Skeletal muscle satellite cell (primary cell): ENCODE measurements at regions not wholly inside any gene's neighbourhood (a gene's known extent, or its start where the extent isn't known, plus 50 kb on each side); places are given as distances from the start of the nearest gene placed in this dataset.

Source experiments
- H3K27me3 ChIP-seq: 2 replicates; pipeline ENCODE4 v1.7.0; 2013; ENCODE audit warnings: low read length; ENCODE audit not compliant: control insufficient read depth, insufficient read depth
- H3K36me3 ChIP-seq: 2 replicates; pipeline ENCODE4 v1.7.0; 2013; ENCODE audit warnings: mild to moderate bottlenecking, control low read depth, low read length; ENCODE audit not compliant: insufficient read depth
- H3K4me1 ChIP-seq: 2 replicates; pipeline ENCODE4 v1.7.0; 2013; ENCODE audit warnings: low read length; ENCODE audit not compliant: control insufficient read depth, insufficient read depth
- H3K4me2 ChIP-seq: 2 replicates; pipeline ENCODE4 v1.7.0; 2013; ENCODE audit warnings: mild to moderate bottlenecking, low read length
- H3K4me3 ChIP-seq: 2 replicates; pipeline ENCODE4 v1.7.0; 2013; ENCODE audit warnings: low read length
- H3K9ac ChIP-seq: 2 replicates; pipeline ENCODE4 v1.7.0; 2013; ENCODE audit warnings: mild to moderate bottlenecking, low read depth, low read length, moderate library complexity
- H3K9me3 ChIP-seq: replicated peaks from 2 replicates; pipeline ENCODE4 v1.7.0; 2013; ENCODE audit warnings: mild to moderate bottlenecking, control low read depth, low read length

DNA sequence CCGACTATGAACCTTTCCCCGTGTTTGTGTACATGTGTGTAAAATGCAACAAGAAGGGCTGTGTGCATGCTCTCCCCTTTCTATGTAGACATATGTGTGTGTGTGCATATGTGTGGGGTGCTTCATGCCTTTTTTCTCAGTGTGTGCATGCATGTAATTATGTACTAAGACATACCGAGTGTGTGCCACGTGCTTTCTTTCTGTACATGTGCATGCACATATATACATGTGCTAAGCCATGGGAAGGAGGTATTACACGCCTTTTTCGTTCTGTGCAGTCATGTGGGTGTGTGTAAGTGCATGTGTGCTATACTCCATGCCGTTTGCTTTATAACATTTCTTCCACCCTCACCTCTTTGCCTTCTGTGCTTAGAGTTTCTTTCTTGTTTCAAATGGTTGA is 544.3 kb downstream of the TNS3 start:
- no peak overlapping the region for H3K4me3 ChIP-seq

DNA sequence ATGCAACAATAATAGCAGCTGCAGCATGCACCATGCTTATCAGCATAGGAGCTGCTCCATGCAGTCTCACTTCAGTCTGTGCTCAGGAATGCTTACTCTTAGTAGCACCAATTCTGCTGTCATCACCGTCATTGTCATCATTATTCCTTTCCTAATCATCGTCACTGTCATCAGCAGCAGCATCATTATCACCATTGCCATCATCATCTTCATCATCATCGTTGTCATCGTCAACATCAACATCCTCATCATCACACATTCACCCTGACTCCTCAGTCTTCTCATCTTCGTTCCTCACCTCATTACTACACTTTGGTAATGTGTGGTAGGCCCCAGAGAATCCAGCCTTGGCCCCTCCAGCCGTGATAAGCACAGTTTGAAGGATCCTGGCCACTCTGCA is 545.0 kb downstream of the TNS3 start:
- no peak overlapping the region for H3K4me3 ChIP-seq
- no peak overlapping the region for H3K9ac ChIP-seq
- peaks cover 33% of the 10 kb centered on the region for H3K4me1 ChIP-seq
- H3K36me3 ChIP-seq: no peaks in the 10 kb centered on the region
- H3K4me2 ChIP-seq: no peak overlapping the region
- H3K27me3 ChIP-seq: no peaks in the 10 kb centered on the region
- H3K9me3 ChIP-seq: no peaks in the 10 kb centered on the region

More for the DNA sequence above, 544.3 kb downstream of the TNS3 start:
- peaks cover 28% of the 10 kb centered on the region for H3K4me1 ChIP-seq
- no peaks in the 10 kb centered on the region for H3K27me3 ChIP-seq
- no peaks in the 10 kb centered on the region for H3K36me3 ChIP-seq
- H3K4me2 ChIP-seq: no peak overlapping the region
- H3K9me3 ChIP-seq: no peaks in the 10 kb centered on the region
- no peak overlapping the region for H3K9ac ChIP-seq

DNA sequence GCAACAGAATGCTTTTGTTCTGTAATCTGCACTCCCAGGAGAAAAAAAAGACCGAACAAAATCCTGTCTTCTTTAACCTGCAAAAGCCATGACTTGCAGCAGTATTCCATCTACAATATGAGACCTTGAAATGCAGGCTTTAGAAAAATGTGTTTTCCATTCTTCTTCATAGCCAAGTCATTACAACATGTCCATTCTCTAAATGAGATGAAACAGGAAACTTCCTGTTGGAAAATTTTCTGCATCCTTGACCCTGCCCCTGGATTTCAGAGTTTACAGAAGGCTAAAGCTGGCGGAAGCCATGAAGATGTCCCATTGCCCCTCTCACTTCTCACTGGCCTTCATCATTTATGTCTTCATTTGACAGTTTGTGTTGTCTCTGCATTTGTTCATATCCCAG is 546.4 kb downstream of the TNS3 start:
- no peak overlapping the region for H3K4me3 ChIP-seq
- H3K9me3 ChIP-seq: no peaks in the 10 kb centered on the region
- no peaks in the 10 kb centered on the region for H3K27me3 ChIP-seq
- no peak overlapping the region for H3K4me2 ChIP-seq
- H3K4me1 ChIP-seq: peaks cover 30% of the 10 kb centered on the region
- no peak overlapping the region for H3K9ac ChIP-seq
- H3K36me3 ChIP-seq: no peaks in the 10 kb centered on the region

DNA sequence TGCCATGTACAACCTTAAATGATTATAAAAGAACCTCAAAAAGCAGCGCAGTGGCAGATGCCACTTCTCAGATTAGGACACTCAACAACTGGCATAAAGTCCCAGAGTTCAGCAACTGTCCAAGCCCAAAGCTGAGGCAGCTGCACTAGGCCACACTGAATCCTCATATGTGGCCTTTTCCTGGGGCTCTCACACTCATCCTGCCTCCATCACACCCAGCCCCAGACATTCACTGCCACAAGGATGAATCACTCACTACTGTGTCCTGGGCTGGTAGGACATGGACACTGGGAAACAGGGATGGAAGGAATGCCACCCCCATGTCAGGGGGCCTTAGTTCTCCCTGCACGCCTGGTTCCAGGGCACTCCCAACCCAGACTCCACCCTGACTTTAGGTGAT is 547.7 kb downstream of the TNS3 start:
- H3K9ac ChIP-seq: no peak overlapping the region
- H3K4me2 ChIP-seq: no peak overlapping the region
- H3K27me3 ChIP-seq: no peaks in the 10 kb centered on the region
- H3K9me3 ChIP-seq: no peaks in the 10 kb centered on the region
- peaks cover 19% of the 10 kb centered on the region for H3K4me1 ChIP-seq
- no peaks in the 10 kb centered on the region for H3K36me3 ChIP-seq
- no peak overlapping the region for H3K4me3 ChIP-seq

DNA sequence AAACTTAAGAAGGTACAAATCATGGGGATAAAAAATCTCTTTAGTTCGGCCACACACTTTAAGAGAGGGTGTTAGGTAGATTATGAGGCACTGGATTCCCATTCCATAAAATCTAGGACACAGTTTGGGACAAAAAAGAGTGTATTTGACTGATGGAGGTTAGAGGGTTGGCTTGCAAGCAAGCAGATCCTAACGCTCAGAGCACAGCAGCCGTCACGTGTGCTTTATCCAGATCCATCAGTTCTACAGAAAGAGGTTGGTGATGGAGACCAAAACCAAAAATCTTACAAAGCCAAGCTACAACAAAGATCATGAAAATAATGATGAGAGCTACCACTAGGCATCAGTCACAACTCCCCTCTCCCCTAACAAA is 549.4 kb downstream of the TNS3 start:
- Histone ChIP-seq H3K4me1 (peaks cover 15% of the 10 kb centered on the region), H3K4me3 (no peak overlapping the region), H3K4me2 (peak overlapping the region; percentile 17), H3K9me3 (no peaks in the 10 kb centered on the region), H3K27me3 (peaks cover 2% of the 10 kb centered on the region), H3K36me3 (no peaks in the 10 kb centered on the region), H3K9ac (no peak overlapping the region)

DNA sequence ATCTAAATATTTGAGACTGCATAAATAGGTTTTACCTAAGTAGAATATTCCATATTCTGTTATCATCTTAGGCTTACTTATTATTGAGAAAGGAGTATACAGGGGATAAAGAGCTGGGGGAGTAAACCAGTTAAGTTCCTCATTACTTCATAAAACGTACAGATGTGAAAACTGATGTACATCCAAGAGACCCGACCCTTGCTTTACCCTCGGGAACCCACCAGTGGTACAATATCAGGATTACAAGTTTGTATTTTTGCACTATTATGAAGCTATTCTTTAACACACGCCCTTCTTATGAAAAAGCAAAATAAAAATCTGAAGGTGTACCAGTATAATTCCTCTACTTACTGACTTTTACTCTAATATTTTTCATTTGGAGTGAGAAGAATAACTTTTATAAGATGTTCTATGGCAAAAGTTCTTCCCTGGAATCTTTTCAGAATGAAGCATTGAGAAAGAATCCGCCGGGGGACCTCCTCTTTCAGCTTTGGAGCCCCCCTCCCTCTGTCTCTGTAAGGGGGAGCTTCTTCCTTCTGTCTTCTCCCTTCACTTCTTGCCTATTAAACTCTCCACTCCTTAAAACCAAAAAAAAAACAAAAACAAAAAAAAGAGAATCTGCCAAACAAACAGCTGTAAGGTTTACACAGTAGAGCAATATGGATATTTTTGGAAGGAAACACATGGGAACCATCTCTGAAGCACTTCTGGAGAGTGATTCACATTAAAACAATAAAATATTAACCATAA is 550.0 kb downstream of the TNS3 start:
- Histone ChIP-seq H3K9me3 (no peaks in the 10 kb centered on the region), H3K27me3 (peaks cover 3% of the 10 kb centered on the region), H3K4me1 (peaks cover 15% of the 10 kb centered on the region), H3K9ac (no peak overlapping the region), H3K36me3 (no peaks in the 10 kb centered on the region), H3K4me2 (peak overlapping the region; percentile 17), H3K4me3 (no peak overlapping the region)

DNA sequence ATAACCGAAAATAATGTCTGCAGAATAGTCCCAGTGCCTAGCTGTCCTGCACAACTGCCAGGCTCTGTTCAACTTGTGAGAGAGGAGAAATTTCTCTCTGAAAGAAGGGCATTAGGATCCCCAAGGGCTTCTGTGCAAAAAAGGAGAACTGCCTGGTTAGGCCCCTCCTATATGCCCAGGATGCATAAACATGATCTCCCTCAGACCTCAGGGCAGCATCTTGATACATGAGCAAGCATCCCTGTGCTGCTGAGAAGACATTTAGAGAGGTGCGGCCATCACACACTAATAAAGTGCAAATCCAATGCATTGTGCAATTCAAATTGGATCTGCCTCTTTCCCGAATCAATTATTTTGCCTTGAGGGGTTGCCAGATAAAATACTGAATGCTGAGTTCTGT is 553.6 kb downstream of the TNS3 start:
- peaks cover 10% of the 10 kb centered on the region for H3K4me1 ChIP-seq
- H3K9ac ChIP-seq: no peak overlapping the region
- H3K4me3 ChIP-seq: no peak overlapping the region
- peaks cover 3% of the 10 kb centered on the region for H3K27me3 ChIP-seq
- no peaks in the 10 kb centered on the region for H3K9me3 ChIP-seq
- H3K4me2 ChIP-seq: no peak overlapping the region
- H3K36me3 ChIP-seq: no peaks in the 10 kb centered on the region

DNA sequence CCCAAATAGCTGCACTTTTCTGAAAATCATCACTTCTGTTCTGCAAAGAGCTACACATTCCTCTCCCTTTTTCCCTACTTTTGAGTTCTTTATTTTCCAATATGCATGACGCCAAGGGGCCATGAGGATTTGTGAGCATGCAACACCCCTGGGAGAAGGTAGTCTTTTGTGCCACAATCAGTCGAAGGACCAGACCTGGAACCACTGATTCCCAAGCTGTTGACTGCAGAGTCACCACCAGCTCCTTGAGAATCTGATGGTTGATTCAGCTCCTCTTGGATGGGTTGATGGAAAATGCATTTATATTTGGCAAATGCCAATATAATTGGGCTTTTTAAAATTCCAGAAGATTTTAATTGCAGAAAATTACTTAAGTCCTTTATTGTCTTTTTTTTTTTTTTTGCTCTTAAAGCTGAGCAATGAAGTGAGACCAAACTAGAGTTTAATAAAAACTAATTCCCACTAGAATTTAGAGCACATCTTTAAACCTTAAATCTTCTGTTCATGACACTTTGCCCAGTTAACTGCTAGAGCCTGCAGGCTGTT is 554.1 kb downstream of the TNS3 start:
- Histone ChIP-seq H3K4me2 (no peak overlapping the region), H3K36me3 (no peaks in the 10 kb centered on the region), H3K27me3 (peaks cover 8% of the 10 kb centered on the region), H3K9me3 (no peaks in the 10 kb centered on the region), H3K4me1 (peaks cover 10% of the 10 kb centered on the region), H3K4me3 (no peak overlapping the region), H3K9ac (no peak overlapping the region)

DNA sequence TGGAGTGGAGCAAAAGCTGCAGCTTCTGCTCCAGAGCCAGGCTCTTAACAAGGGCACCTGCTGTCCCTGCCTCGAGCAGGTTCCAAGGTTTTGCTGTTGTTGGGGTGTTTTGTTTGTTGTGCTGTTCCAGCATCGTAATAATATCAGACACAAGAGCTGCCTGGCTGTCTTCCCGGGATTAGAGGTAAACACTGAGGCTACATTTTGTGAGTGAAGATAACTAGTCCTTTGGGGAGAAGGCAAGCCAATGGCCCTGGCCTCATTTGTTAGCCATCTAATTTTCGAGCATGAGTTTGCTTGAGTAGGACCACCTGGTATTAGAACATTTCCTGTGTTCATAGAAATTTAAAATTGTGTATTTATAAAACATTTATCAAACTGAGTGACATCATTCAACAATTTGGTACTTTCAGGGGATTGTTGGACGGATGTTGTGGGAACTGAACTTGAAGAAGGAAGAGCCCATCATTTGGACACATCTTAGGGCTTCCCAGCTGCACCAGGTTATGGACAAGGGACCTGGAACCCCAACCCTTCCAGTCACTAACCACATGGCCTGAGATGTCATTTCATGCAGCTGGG is 555.0 kb downstream of the TNS3 start:
- peaks cover 3% of the 10 kb centered on the region for H3K4me1 ChIP-seq
- H3K4me2 ChIP-seq: no peak overlapping the region
- no peaks in the 10 kb centered on the region for H3K36me3 ChIP-seq
- H3K4me3 ChIP-seq: no peak overlapping the region
- H3K27me3 ChIP-seq: peaks cover 9% of the 10 kb centered on the region
- no peaks in the 10 kb centered on the region for H3K9me3 ChIP-seq
- H3K9ac ChIP-seq: no peak overlapping the region

DNA sequence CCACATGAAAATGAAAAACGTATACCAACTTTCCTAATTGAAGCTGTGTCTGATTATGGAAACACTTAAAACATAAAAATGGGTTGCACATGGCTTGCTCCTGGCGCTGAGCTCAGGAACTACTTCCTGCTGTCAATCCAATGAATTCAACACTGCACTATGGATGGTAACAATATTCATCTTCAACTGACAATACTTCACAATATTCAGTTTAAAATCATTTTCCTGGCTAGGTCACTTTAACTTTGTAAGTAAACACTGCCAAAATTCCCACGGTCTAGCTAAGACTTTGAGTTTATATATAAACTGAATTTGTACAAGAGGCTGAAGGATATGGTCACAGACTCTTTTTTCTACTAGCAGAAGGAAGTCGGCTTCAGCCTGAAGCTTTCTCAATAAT is 556.9 kb downstream of the TNS3 start:
- H3K9ac ChIP-seq: no peak overlapping the region
- no peak overlapping the region for H3K4me2 ChIP-seq
- no peaks in the 10 kb centered on the region for H3K36me3 ChIP-seq
- H3K27me3 ChIP-seq: peaks cover 9% of the 10 kb centered on the region
- no peaks in the 10 kb centered on the region for H3K9me3 ChIP-seq
- H3K4me3 ChIP-seq: no peak overlapping the region
- no peaks in the 10 kb centered on the region for H3K4me1 ChIP-seq

DNA sequence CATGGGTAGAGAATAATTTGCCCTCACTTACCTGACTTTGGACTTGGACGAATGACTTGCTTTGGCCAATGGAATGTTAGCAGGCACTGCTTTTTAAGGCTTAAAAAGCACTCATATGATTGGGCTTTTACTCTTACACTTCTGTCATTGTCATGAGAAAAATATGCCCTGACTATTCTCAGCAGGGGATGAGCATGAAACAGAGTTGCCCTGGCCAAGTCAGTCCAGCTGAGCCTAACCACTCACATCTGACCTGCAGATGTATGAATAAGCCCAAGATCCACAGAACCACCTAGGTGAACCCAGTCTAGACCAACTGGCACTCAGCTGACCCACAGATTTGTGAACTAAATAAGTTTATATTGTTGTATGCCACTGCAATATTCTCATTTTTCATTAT is 573.5 kb downstream of the TNS3 start:
- Histone ChIP-seq H3K36me3 (no peaks in the 10 kb centered on the region), H3K4me2 (no peak overlapping the region), H3K27me3 (no peaks in the 10 kb centered on the region), H3K4me1 (no peaks in the 10 kb centered on the region), H3K9ac (no peak overlapping the region), H3K9me3 (no peaks in the 10 kb centered on the region), H3K4me3 (no peak overlapping the region)

DNA sequence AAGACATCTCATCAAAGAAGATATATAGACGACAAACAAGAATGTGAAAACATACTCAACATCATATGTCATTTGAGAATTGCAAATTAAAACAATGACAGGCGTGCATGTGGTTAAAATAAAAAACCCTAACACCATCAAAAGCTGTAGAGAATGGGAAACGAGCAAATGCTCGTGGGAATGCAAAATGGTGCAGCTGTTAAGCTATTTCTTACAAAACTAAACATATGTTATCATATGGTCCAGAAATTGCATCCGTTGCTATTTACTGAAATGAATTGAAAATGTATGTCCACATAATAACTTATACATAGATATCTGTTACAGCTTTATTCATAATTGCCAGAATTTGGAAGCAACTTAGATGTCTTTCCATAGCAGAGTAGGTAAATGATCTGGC is 574.4 kb downstream of the TNS3 start:
- Histone ChIP-seq H3K4me2 (no peak overlapping the region), H3K27me3 (no peaks in the 10 kb centered on the region), H3K4me3 (no peak overlapping the region), H3K36me3 (no peaks in the 10 kb centered on the region), H3K9ac (no peak overlapping the region), H3K4me1 (no peaks in the 10 kb centered on the region), H3K9me3 (no peaks in the 10 kb centered on the region)
